SK-N-SH (cell line): ENCODE measurements at regions not wholly inside any gene's neighbourhood (a gene's known extent, or its start where the extent isn't known, plus 50 kb on each side); places are given as distances from the start of the nearest gene placed in this dataset.
"Not testable (repeated sequence)": the region's sequence is repeated elsewhere in the genome, so short reads cannot be mapped to it uniquely, and the experiment has no call there.

ENCODE experiments used
- CTCF ChIA-PET: fragments of 300-600, 350-600 bp; formaldehyde crosslinking; extraction: SDS; loops from one replicate; lab custom pipeline; 2021; lab: Yijun Ruan, JAX
- POLR2A ChIA-PET: fragments of 350-600 bp; sonication (Branson Sonifier 250); formaldehyde crosslinking; extraction: SDS; loops from one replicate; lab custom pipeline; 2020; ENCODE audit warnings: antibody characterized with exemption, inconsistent platforms; lab: Yijun Ruan, JAX
- DNase-seq: peaks from one replicate; pipeline ENCODE4 v3.0.0; 2012
- H2AFZ ChIP-seq: fragments of 200-600 bp; sonication (generic); 2 replicates; pipeline ENCODE4 v1.8.1; 2016; ENCODE audit warnings: antibody characterized with exemption, mild to moderate bottlenecking, low read depth
- H3F3A ChIP-seq: fragments of 200-600 bp; sonication (generic); replicated peaks from 2 replicates; pipeline ENCODE3; 2016; ENCODE audit warnings: antibody characterized with exemption, mild to moderate bottlenecking; ENCODE audit not compliant: insufficient read depth
- H3K27ac ChIP-seq, 2 experiments: fragments of 200-500 bp in 1 of 2; fragments of 200-600 bp in 1 of 2; sonication (Bioruptor generic) in 1 of 2; sonication (generic), shearing (Covaris generic) in 1 of 2; 2 replicates each; pipeline versions ENCODE4 v1.5.1 to v1.6.1; 2014 to 2016; ENCODE audit warnings: low read depth in 2 of 2, inconsistent platforms in 1 of 2, low read length in 1 of 2, mild to moderate bottlenecking in 1 of 2, mixed read lengths in 1 of 2
- H3K27me3 ChIP-seq: fragments of 200-600 bp; sonication (generic), shearing (Covaris generic); 2 replicates; pipeline ENCODE4 v1.6.1; 2016; ENCODE audit warnings: mixed run types; ENCODE audit not compliant: insufficient read depth
- H3K36me3 ChIP-seq, 2 experiments: fragments of 200-500 bp in 1 of 2; fragments of 200-600 bp in 1 of 2; sonication (Bioruptor generic) in 1 of 2; sonication (generic) in 1 of 2; replicated peaks in 1 of 2; 2 replicates each; pipeline versions ENCODE3 to v1.5.1; 2014 to 2016; ENCODE audit warnings: low read length in 1 of 2, mild to moderate bottlenecking in 1 of 2; ENCODE audit not compliant: insufficient read depth in 2 of 2, control insufficient read depth in 1 of 2
- H3K4me1 ChIP-seq, 2 experiments: fragments of 200-500 bp in 1 of 2; fragments of 200-600 bp in 1 of 2; sonication (Bioruptor generic) in 1 of 2; sonication (generic), shearing (Covaris generic) in 1 of 2; 2 replicates each; pipeline versions ENCODE4 v1.5.1 to v1.6.1; 2014 to 2016; ENCODE audit warnings: low read depth in 1 of 2, low read length in 1 of 2, mixed run types in 1 of 2; ENCODE audit not compliant: insufficient read depth in 2 of 2, control insufficient read depth in 1 of 2
- H3K4me2 ChIP-seq: fragments of 200-600 bp; sonication (generic), shearing (Covaris generic); 2 replicates; pipeline ENCODE4 v1.6.1; 2017; ENCODE audit warnings: mixed run types
- H3K4me3 ChIP-seq, 2 experiments: fragments of 200-500 bp in 1 of 2; fragments of 200-600 bp in 1 of 2; sonication (Bioruptor generic) in 1 of 2; sonication (generic), shearing (Covaris generic) in 1 of 2; 2 replicates each; pipeline versions ENCODE4 v1.5.1 to v1.8.1; 2014 to 2016; ENCODE audit warnings: low read depth in 2 of 2, inconsistent platforms in 1 of 2, low read length in 1 of 2, mild to moderate bottlenecking in 1 of 2, mixed read lengths in 1 of 2, moderate library complexity in 1 of 2
- H3K79me2 ChIP-seq: fragments of 200-600 bp; sonication (generic); 2 replicates; pipeline ENCODE4 v1.8.1; 2017; ENCODE audit warnings: mild to moderate bottlenecking; ENCODE audit not compliant: insufficient read depth
- H3K9ac ChIP-seq: fragments of 200-600 bp; sonication (generic); 2 replicates; pipeline ENCODE4 v1.6.1; 2017; ENCODE audit warnings: mixed run types
- H3K9me2 ChIP-seq: fragments of 200-600 bp; sonication (generic); 2 replicates; pipeline ENCODE4 v1.6.1; 2017; ENCODE audit warnings: mixed run types
- H3K9me3 ChIP-seq: fragments of 200-600 bp; sonication (generic); 2 replicates; pipeline ENCODE4 v1.6.1; 2017; ENCODE audit warnings: mixed run types, mild to moderate bottlenecking, moderate library complexity
- H4K20me1 ChIP-seq: fragments of 200-600 bp; sonication (generic); 2 replicates; pipeline ENCODE4 v1.6.1; 2017; ENCODE audit warnings: mild to moderate bottlenecking, mixed run types; ENCODE audit not compliant: insufficient read depth
- FOSL2 ChIP-seq: IDR thresholded peaks from 2 replicates; pipeline ENCODE4 v1.4.0; 2012; ENCODE audit warnings: low read depth, mild to moderate bottlenecking, moderate library complexity, borderline replicate concordance
- GABPA ChIP-seq: IDR thresholded peaks from 2 replicates; pipeline ENCODE4 v1.4.0; 2012; ENCODE audit warnings: low read depth, mild to moderate bottlenecking
- IRF3 ChIP-seq: fragments of 150-350 bp; IDR thresholded peaks from 2 replicates; pipeline ENCODE4 v1.6.1; 2016; ENCODE audit warnings: mild to moderate bottlenecking, low read depth, low read length
- JUND ChIP-seq: IDR thresholded peaks from 2 replicates; pipeline ENCODE4 v1.4.0; 2012
- MEF2A ChIP-seq: IDR thresholded peaks from 2 replicates; pipeline ENCODE4 v1.4.0; 2012; ENCODE audit warnings: low read depth, borderline replicate concordance
- MXI1 ChIP-seq: IDR thresholded peaks from 2 replicates; pipeline ENCODE4 v1.6.1; 2012; ENCODE audit warnings: mild to moderate bottlenecking, low read depth, low read length, improper control_type of control experiment
- PBX3 ChIP-seq: IDR thresholded peaks from 2 replicates; pipeline ENCODE4; 2012
- RAD21 ChIP-seq: IDR thresholded peaks from 2 replicates; pipeline ENCODE4 v1.6.1; 2012; ENCODE audit warnings: mild to moderate bottlenecking, low read length
- RCOR1 ChIP-seq: fragments of 150-350 bp; IDR thresholded peaks from 2 replicates; pipeline ENCODE4 v1.6.1; 2017; ENCODE audit warnings: antibody characterized with exemption, low read length
- RFX5 ChIP-seq: IDR thresholded peaks from 2 replicates; pipeline ENCODE4 v1.6.1; 2012; ENCODE audit warnings: mild to moderate bottlenecking, improper control_type of control experiment, low read length
- TAF1 ChIP-seq: IDR thresholded peaks from 2 replicates; pipeline ENCODE4 v1.6.1; 2012; ENCODE audit warnings: low read depth, mild to moderate bottlenecking, low read length, moderate library complexity, borderline replicate concordance
- WGBS: methylation state at CpG from one replicate; pipeline ENCODE4 v1.1.6; 2017; ENCODE audit warnings: low lambda C conversion rate; 5-methylcytosine and 5-hydroxymethylcytosine counted together
- TF ChIP-seq, protein P1 (sequence below): IDR thresholded peaks from 2 replicates; pipeline ENCODE4 v1.4.0; 2012; ENCODE audit warnings: low read depth

GRCh38 chr12:87596134-87596533 lies 433.1 kb downstream of the C12orf50 start (continued):
- no peak for TF ChIP-seq RFX5
- no peak for TF ChIP-seq IRF3
- TF ChIP-seq PBX3 = no peak
- TF ChIP-seq MXI1 = no peak
- no peak for TF ChIP-seq RCOR1
- TF ChIP-seq MEF2A = no peak
- no peak for TF ChIP-seq TAF1
- TF ChIP-seq FOSL2 = no peak
- TF ChIP-seq, protein P1, sequence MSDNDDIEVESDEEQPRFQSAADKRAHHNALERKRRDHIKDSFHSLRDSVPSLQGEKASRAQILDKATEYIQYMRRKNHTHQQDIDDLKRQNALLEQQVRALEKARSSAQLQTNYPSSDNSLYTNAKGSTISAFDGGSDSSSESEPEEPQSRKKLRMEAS = no peak

DNA sequence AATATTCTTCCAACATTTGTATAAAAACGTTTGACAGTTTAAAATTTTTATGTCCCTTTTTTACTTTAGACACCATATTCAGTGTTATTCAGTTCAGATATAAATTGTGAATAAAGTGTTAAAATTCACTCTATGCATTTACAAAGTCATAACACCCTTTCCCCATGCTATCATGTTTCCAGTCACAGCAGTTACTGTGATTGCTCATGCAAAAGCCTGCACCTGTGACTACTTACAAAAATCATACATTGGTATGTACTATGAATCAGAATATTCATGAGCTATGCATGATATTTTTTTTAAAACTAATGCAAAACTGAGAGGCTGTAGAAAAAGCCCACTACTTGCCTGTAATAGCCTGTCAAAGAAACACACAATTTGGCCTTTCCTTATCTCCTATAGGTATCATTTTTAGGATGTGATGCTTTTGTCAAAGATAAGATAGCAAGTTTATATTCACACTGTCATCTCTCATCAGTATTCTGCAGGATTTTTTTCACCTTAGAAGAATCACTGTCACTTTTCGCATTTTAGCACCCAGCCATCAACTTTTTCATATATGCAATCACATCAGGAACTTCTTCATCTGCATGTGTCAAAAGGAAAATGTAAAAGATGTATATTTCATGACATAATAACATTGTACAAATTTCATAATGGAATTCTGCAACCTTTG lies 443.2 kb downstream of the C12orf50 start:
- CTCF ChIA-PET = no interaction called here
- Histone ChIP-seq H3K27ac (no peak overlapping the region), H3K4me1 (no peaks in the 10 kb centered on the region; a peak in 2 of 4 replicates), H3K79me2 (no peaks in the 10 kb centered on the region), H3K4me2 (no peak overlapping the region), H3K9ac (no peak overlapping the region), H3K9me3 (no peaks in the 10 kb centered on the region), H4K20me1 (no peaks in the 10 kb centered on the region), H3K9me2 (no peaks in the 10 kb centered on the region), H3K27me3 (no peaks in the 10 kb centered on the region), H2AFZ (no peak overlapping the region), H3K36me3 (no peaks in the 10 kb centered on the region), H3F3A (no peaks in the 10 kb centered on the region), H3K4me3 (no peak overlapping the region)
- POLR2A ChIA-PET = no interaction called here
- WGBS = 53% methylated on average over 2 of the region's 2 CpGs
- TF ChIP-seq TAF1 (no peak), GABPA (no peak), IRF3 (no peak), PBX3 (no peak), RAD21 (no peak), JUND (no peak)
- no peak for DNase-seq

DNA sequence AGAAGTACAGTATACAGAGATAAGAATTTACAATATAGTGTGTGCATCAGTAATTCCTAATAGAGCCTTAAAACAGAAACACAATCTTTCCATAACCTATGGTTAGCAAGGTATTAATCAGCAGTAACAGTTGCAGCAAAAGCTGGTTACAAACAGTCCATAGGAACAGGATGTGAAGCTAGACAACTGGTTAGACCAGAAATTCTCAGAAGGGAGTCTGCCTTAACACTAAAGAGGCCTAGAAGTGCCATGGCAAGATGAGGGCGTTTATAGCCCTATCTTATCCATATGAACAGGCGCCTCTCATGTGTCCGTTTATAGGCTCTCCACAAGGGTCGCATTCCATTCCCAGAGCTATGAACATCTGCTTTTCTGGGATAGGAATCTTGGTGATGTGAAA lies 450.1 kb downstream of the C12orf50 start:
- 93% methylated on average over 4 of the region's 4 CpGs for WGBS
- H3K79me2 ChIP-seq, DNase-seq, H2AFZ ChIP-seq, H3F3A ChIP-seq, H3K4me1 ChIP-seq, H3K4me3 ChIP-seq, H3K27me3 ChIP-seq, H3K9me3 ChIP-seq, H3K36me3 ChIP-seq, H3K9me2 ChIP-seq, H4K20me1 ChIP-seq, POLR2A ChIA-PET, H3K9ac ChIP-seq, CTCF ChIA-PET, H3K4me2 ChIP-seq, H3K27ac ChIP-seq: not testable (repeated sequence)
